Endodermal cell (in vitro differentiated cells): ENCODE measurements at regions not wholly inside any gene's neighbourhood (a gene's known extent, or its start where the extent isn't known, plus 50 kb on each side); places are given as distances from the start of the nearest gene placed in this dataset.

Experiments
- DNase-seq: peaks from one replicate; pipeline ENCODE4 v3.0.0-alpha.2; 2017
- H3K27ac ChIP-seq: 2 replicates; pipeline ENCODE4 v1.5.1; 2013; ENCODE audit warnings: mild to moderate bottlenecking, low read depth, low read length, moderate library complexity
- H3K27me3 ChIP-seq: 2 replicates; pipeline ENCODE4 v1.6.1; 2013; ENCODE audit warnings: mild to moderate bottlenecking, low read length, moderate library complexity; ENCODE audit not compliant: insufficient read depth, control insufficient read depth, poor library complexity, severe bottlenecking
- H3K36me3 ChIP-seq: 2 replicates; pipeline ENCODE4 v1.7.0; 2013; ENCODE audit warnings: mild to moderate bottlenecking, low read length, moderate library complexity; ENCODE audit not compliant: control insufficient read depth, insufficient read depth
- H3K4me1 ChIP-seq: one replicate; pipeline ENCODE4 v1.7.0; 2013; ENCODE audit warnings: low read length; ENCODE audit not compliant: control insufficient read depth, insufficient read depth
- H3K4me3 ChIP-seq: 2 replicates; pipeline ENCODE4 v1.5.1; 2013; ENCODE audit warnings: mild to moderate bottlenecking, low read length, moderate library complexity
- H3K9ac ChIP-seq: 2 replicates; pipeline ENCODE4 v1.6.1; 2013; ENCODE audit warnings: mild to moderate bottlenecking, low read length, moderate library complexity; ENCODE audit not compliant: poor library complexity, severe bottlenecking; ENCODE audit errors: extremely low read depth
- H3K9me3 ChIP-seq: 2 replicates; pipeline ENCODE4 v1.6.1; 2013; ENCODE audit warnings: mild to moderate bottlenecking, low read length, moderate library complexity; ENCODE audit not compliant: control insufficient read depth
- H3K27ac Mint-ChIP-seq: 2 replicates; pipeline ENCODE4 v1.8.0; 2020; ENCODE audit warnings: mixed read lengths
- H3K27me3 Mint-ChIP-seq: 2 replicates; pipeline ENCODE4 v1.8.0; 2021; ENCODE audit warnings: mild to moderate bottlenecking, mixed read lengths; ENCODE audit not compliant: insufficient read depth
- H3K36me3 Mint-ChIP-seq: 2 replicates; pipeline ENCODE4 v1.8.0; 2020; ENCODE audit warnings: low read depth, mixed read lengths
- H3K4me1 Mint-ChIP-seq: 2 replicates; pipeline ENCODE4 v1.8.0; 2020; ENCODE audit warnings: mixed read lengths
- H3K4me3 Mint-ChIP-seq: 2 replicates; pipeline ENCODE4 v1.8.0; 2020; ENCODE audit warnings: mild to moderate bottlenecking, moderate library complexity, mixed read lengths
- H3K9me3 Mint-ChIP-seq: 2 replicates; pipeline ENCODE4 v1.8.0; 2020; ENCODE audit warnings: mild to moderate bottlenecking, mixed read lengths
- CTCF ChIP-seq: fragments of 200-600 bp; sonication (generic); conservative IDR thresholded peaks from 2 replicates; pipeline ENCODE4 v1.5.0; 2021; ENCODE audit warnings: antibody characterized with exemption, mild to moderate bottlenecking
- WGBS, 2 experiments: methylation state at CpG; one replicate each; pipeline versions ENCODE4 v1.1.5 to v1.1.7; 2013; ENCODE audit warnings: missing lambda C conversion rate in 2 of 2, mixed read lengths in 1 of 2; ENCODE audit not compliant: insufficient coverage in 1 of 2, insufficient read length in 1 of 2; 5-methylcytosine and 5-hydroxymethylcytosine counted together

- H3K9me3 Mint-ChIP-seq: no peaks in the 10 kb centered on the region
- H3K4me1 ChIP-seq: no peaks in the 10 kb centered on the region
- peaks cover 21% of the 10 kb centered on the region for H3K27me3 Mint-ChIP-seq
- no peak overlapping the region for H3K4me3 ChIP-seq
- no peaks in the 10 kb centered on the region for H3K36me3 ChIP-seq
- H3K9ac ChIP-seq: no peak overlapping the region
- no peaks in the 10 kb centered on the region for H3K27me3 ChIP-seq
- H3K4me1 Mint-ChIP-seq: no peaks in the 10 kb centered on the region
- no peak for TF ChIP-seq CTCF
- no peak overlapping the region for H3K27ac Mint-ChIP-seq
- DNase-seq: no peak
- no peaks in the 10 kb centered on the region for H3K36me3 Mint-ChIP-seq
- H3K4me3 Mint-ChIP-seq: no peak overlapping the region
- H3K27ac ChIP-seq: no peak overlapping the region
- no peaks in the 10 kb centered on the region for H3K9me3 ChIP-seq
These were observed 300.4 kb downstream of the IRX2 start for GRCh38 chr5:2451100-2451499.

GRCh38 chr5:2442496-2443354 is 308.8 kb downstream of the IRX2 start:
- Mint-ChIP-seq H3K9me3 (peaks cover 6% of the 10 kb centered on the region), H3K4me3 (no peak overlapping the region), H3K27ac (no peak overlapping the region), H3K4me1 (no peaks in the 10 kb centered on the region), H3K36me3 (no peaks in the 10 kb centered on the region), H3K27me3 (peaks cover 1% of the 10 kb centered on the region)
- Histone ChIP-seq H3K27ac (no peak overlapping the region), H3K36me3 (no peaks in the 10 kb centered on the region), H3K4me1 (no peaks in the 10 kb centered on the region), H3K9ac (no peak overlapping the region), H3K27me3 (no peaks in the 10 kb centered on the region), H3K4me3 (no peak overlapping the region), H3K9me3 (peaks cover 39% of the 10 kb centered on the region)
- TF ChIP-seq CTCF: no peak
- no peak for DNase-seq
- WGBS, 2 experiments: 93 to 97% methylated on average over 17 to 31 of the region's 31 CpGs

GRCh38 chr5:2441495-2442180 is 309.8 kb downstream of the IRX2 start:
- Histone ChIP-seq H3K9me3 (peaks cover 48% of the 10 kb centered on the region), H3K9ac (no peak overlapping the region), H3K4me1 (no peaks in the 10 kb centered on the region), H3K4me3 (no peak overlapping the region), H3K36me3 (no peaks in the 10 kb centered on the region), H3K27ac (no peak overlapping the region), H3K27me3 (no peaks in the 10 kb centered on the region)
- Mint-ChIP-seq H3K27me3 (peaks cover 1% of the 10 kb centered on the region), H3K36me3 (peaks cover 2% of the 10 kb centered on the region), H3K9me3 (peaks cover 9% of the 10 kb centered on the region), H3K4me1 (no peaks in the 10 kb centered on the region), H3K27ac (no peak overlapping the region), H3K4me3 (no peak overlapping the region)
- WGBS, 2 experiments: 90 to 91% methylated on average over 8 to 14 of the region's 14 CpGs
- no peak for TF ChIP-seq CTCF
- no peak for DNase-seq
